Thyroid gland (tissue), 4 donors: ENCODE measurements at regions not wholly inside any gene's neighbourhood (a gene's known extent, or its start where the extent isn't known, plus 50 kb on each side); places are given as distances from the start of the nearest gene placed in this dataset.

Experiments
- CTCF ChIP-seq, 6 experiments: fragments of 200-600 bp in 3 of 6; fragments of 450-650 bp in 3 of 6; sonication (generic) in 3 of 6; IDR thresholded peaks; one replicate each; pipeline ENCODE4 v1.5.1; 2016 to 2019; ENCODE audit warnings: antibody characterized with exemption in 6 of 6, mild to moderate bottlenecking in 2 of 6, inconsistent platforms in 1 of 6, moderate library complexity in 1 of 6
- POLR2A ChIP-seq, 2 donors: fragments of 450-650 bp; IDR thresholded peaks; one replicate each; pipeline ENCODE4 v1.6.1; 2017; ENCODE audit warnings: antibody characterized with exemption in 2 of 2, mild to moderate bottlenecking in 2 of 2, moderate library complexity in 1 of 2

- no peak for TF ChIP-seq CTCF (IDR thresholded peaks at IDR 0.05)
- TF ChIP-seq POLR2A (IDR thresholded peaks at IDR 0.05), result no peak
Measured at GRCh38 chr4:176999935-177000543, 207.3 kb upstream of the VEGFC start.
